ENCODE measurements at regions not wholly inside any gene's neighbourhood (a gene's known extent, or its start where the extent isn't known, plus 50 kb on each side); places are given as distances from the start of the nearest gene placed in this dataset.

GRCh38 chr7:106163257-106163656, 51.1 kb upstream of the SYPL1 start:
- H3K4me3 ChIP-seq: no peak overlapping the region
- no peak overlapping the region for H3K27ac ChIP-seq
- H3K27me3 ChIP-seq: no peaks in the 10 kb centered on the region
- TF ChIP-seq CTCF (IDR thresholded peaks at IDR 0.05): no peak
- H3K9me3 ChIP-seq: peaks cover 0 to 11% of the 10 kb centered on the region in 2 donors
- no peak for DNase-seq (ENCODE audit: low spot score)
- peaks cover 0 to 12% of the 10 kb centered on the region in 2 donors for H3K4me1 ChIP-seq
- no peaks in the 10 kb centered on the region for H3K36me3 ChIP-seq

Data from right atrium auricular region (tissue), 2 donors.